ENCODE measurements at regions not wholly inside any gene's neighbourhood (a gene's known extent, or its start where the extent isn't known, plus 50 kb on each side); places are given as distances from the start of the nearest gene placed in this dataset.

DNA sequence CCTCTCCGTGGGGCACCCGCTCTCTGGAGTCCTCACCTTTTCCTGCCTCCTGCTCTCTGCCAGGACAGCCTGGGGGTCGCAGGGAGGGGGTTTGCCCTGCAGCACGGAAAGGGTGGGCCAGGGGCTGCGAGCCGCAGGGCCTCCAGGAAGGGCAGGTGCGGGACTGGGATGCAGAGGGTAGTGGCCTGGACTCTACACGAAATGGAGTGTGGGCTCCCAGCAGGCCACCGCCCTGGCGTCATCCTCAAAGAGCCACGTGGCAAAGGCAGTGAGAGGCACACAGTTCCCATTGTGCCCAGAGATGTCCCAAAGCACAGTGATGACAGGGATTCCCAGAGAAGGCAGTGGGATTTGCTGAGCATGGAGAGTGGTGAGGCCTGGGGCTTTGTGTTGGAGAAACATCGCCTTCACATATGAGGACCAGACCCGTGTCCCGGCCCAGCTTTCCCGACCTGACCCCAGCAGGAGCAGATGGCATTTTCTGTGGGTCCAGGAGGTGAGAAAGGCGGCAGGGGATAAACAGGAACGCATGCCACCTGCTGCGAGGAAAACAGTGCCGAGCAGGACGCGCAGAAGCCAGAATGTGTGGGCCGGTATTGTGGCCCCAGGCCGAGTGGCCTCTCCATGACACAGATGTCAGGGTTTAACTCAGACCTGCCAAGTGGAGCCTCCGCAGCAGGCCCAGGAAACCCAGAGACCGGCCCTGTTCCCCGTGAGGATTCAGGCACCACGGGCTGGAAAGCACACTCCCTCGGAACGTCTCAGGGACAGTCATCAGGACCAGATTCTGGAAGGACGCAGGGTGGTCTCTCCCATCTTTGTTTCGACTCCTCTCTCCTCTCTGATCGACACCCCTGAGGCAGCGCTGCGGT is 855.5 kb upstream of the SALL3 start:
- TF ChIP-seq, protein P1, sequence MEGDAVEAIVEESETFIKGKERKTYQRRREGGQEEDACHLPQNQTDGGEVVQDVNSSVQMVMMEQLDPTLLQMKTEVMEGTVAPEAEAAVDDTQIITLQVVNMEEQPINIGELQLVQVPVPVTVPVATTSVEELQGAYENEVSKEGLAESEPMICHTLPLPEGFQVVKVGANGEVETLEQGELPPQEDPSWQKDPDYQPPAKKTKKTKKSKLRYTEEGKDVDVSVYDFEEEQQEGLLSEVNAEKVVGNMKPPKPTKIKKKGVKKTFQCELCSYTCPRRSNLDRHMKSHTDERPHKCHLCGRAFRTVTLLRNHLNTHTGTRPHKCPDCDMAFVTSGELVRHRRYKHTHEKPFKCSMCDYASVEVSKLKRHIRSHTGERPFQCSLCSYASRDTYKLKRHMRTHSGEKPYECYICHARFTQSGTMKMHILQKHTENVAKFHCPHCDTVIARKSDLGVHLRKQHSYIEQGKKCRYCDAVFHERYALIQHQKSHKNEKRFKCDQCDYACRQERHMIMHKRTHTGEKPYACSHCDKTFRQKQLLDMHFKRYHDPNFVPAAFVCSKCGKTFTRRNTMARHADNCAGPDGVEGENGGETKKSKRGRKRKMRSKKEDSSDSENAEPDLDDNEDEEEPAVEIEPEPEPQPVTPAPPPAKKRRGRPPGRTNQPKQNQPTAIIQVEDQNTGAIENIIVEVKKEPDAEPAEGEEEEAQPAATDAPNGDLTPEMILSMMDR (IDR thresholded peaks at IDR 0.05 in 8 of 11, conservative IDR thresholded peaks at IDR 0.05 in 3 of 11): no peak
- no peak for TF ChIP-seq POLR2A (IDR thresholded peaks at IDR 0.05)
- no peak for TF ChIP-seq POLR2AphosphoS5 (IDR thresholded peaks at IDR 0.05)

Measured in spleen (tissue), 7 donors.